ENCODE measurements at regions not wholly inside any gene's neighbourhood (a gene's known extent, or its start where the extent isn't known, plus 50 kb on each side); places are given as distances from the start of the nearest gene placed in this dataset.

DNA sequence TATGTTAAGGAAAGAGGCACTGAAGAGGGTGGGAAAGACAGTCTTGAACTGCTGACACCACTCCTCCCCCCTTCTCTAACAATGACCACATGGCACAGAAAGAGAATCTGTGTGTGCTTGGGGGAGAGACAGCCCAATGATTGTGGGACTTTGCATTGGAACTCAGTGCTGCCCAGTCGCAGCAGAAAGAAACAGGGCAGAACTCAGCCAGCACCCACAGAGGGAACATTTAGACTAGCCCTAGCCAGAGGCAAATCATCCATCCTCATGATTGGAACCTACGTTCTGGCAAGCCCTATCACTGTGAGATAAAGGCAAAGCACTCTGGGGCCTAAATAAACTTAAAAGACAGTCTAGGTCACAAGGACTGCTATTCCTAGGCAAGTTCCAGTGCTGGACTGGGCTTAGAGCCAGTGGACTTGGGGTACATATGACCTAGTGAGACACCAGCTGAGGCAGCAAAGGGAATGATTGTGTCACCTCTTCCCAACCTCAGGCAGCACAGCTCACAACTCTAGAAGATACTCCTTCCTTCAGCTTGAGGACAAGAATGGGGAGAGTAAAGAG lies 132.8 kb upstream of the S100G start:
- Histone ChIP-seq H3K4me1 (ENCODE audit: control insufficient read depth, insufficient read depth, low read length) (no peaks in the 10 kb centered on the region), H3K27me3 (ENCODE audit: control insufficient read depth, insufficient read depth, low read length) (peaks cover 21% of the 10 kb centered on the region), H3K36me3 (ENCODE audit: control insufficient read depth, insufficient read depth, low read length) (no peaks in the 10 kb centered on the region), H3K4me3 (ENCODE audit: low read length) (no peak overlapping the region), H3K27ac (ENCODE audit: low read length) (no peak overlapping the region), H3K9me3 (replicated peaks; ENCODE audit: control insufficient read depth, low read depth, low read length) (no peaks in the 10 kb centered on the region)
- no peak for DNase-seq
- WGBS (ENCODE audit: insufficient coverage) = 70% methylated on average over 2 of the region's 2 CpGs

DNA sequence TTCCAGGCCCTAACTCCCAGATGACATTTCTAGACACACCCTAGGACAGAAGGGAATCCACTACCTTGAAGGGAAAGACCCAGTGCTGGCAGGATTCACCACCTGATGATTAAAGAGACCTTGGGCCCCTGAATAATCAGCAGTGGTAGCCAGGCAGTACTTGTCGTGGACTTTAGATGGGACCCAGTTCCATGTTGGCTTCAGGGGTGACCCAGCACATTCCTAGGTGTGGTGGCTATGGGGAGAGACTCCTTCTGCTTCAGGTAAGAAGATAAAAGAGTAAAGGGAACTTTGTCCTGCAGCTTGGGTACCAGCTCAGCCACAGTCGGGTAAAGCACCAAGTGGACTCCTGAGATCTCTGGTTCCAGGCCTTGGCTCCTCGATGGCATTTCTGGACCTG lies 131.8 kb upstream of the S100G start:
- Histone ChIP-seq H3K27me3 (ENCODE audit: control insufficient read depth, insufficient read depth, low read length) (peaks cover 16% of the 10 kb centered on the region), H3K4me1 (ENCODE audit: control insufficient read depth, insufficient read depth, low read length) (no peaks in the 10 kb centered on the region), H3K9me3 (replicated peaks; ENCODE audit: control insufficient read depth, low read depth, low read length) (no peaks in the 10 kb centered on the region), H3K36me3 (ENCODE audit: control insufficient read depth, insufficient read depth, low read length) (no peaks in the 10 kb centered on the region), H3K4me3 (ENCODE audit: low read length) (no peak overlapping the region), H3K27ac (ENCODE audit: low read length) (no peak overlapping the region)
- 89% methylated on average over 3 of the region's 3 CpGs for WGBS (ENCODE audit: insufficient coverage)
- DNase-seq = no peak

DNA sequence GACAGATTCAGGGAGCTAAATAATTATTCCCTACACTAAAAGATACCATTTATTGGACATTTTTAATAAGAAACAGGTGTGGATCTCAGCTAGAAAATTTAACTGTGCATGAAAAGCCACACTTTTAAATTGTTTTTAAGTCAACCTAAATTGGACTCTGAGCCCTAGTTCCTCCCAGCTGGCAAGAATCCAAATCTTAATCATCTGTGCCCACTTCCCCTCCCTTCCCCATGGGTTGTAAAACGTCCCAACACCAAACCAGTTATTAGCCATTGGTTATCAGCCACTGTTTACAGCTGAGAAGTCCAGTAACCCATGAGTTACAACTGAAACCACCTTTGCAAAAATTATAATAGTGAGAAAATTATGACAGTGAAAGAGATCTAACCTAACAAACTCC lies 125.6 kb upstream of the S100G start:
- H3K27ac ChIP-seq (ENCODE audit: low read length) = no peak overlapping the region
- no peak for DNase-seq
- no peak overlapping the region for H3K4me3 ChIP-seq (ENCODE audit: low read length)
- H3K27me3 ChIP-seq (ENCODE audit: control insufficient read depth, insufficient read depth, low read length) = peaks cover 21% of the 10 kb centered on the region
- H3K36me3 ChIP-seq (ENCODE audit: control insufficient read depth, insufficient read depth, low read length) = no peaks in the 10 kb centered on the region
- H3K9me3 ChIP-seq (replicated peaks; ENCODE audit: control insufficient read depth, low read depth, low read length) = peaks cover 2% of the 10 kb centered on the region
- no CpG with 5 or more reads among the region's 1 CpG for WGBS (ENCODE audit: insufficient coverage)
- no peaks in the 10 kb centered on the region for H3K4me1 ChIP-seq (ENCODE audit: control insufficient read depth, insufficient read depth, low read length)

DNA sequence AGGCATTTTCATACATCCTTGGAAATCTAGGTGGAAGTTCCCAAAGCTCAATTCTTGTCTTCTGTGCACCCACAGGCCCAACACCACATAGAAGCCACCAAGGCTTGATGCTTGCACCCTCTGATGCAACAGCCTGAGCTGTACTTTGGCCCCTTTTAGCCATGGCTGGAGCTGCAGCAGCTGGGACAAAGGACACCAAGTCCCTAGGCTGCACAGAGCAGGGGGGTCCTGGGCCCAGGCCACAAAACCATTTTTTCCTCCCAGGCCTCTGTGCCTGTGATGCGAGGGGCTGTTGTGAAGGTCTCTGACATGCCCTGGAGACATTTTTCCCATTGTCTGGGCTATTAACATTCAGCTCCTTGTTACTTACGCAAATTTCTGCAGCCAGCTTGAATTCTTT lies 124.0 kb upstream of the S100G start:
- H3K4me1 ChIP-seq (ENCODE audit: control insufficient read depth, insufficient read depth, low read length) = no peaks in the 10 kb centered on the region
- 79% methylated on average over 2 of the region's 2 CpGs for WGBS (ENCODE audit: insufficient coverage)
- H3K36me3 ChIP-seq (ENCODE audit: control insufficient read depth, insufficient read depth, low read length) = no peaks in the 10 kb centered on the region
- H3K27me3 ChIP-seq (ENCODE audit: control insufficient read depth, insufficient read depth, low read length) = peaks cover 33% of the 10 kb centered on the region
- no peak for DNase-seq
- H3K9me3 ChIP-seq (replicated peaks; ENCODE audit: control insufficient read depth, low read depth, low read length) = peaks cover 2% of the 10 kb centered on the region
- H3K27ac ChIP-seq (ENCODE audit: low read length) = no peak overlapping the region
- no peak overlapping the region for H3K4me3 ChIP-seq (ENCODE audit: low read length)

DNA sequence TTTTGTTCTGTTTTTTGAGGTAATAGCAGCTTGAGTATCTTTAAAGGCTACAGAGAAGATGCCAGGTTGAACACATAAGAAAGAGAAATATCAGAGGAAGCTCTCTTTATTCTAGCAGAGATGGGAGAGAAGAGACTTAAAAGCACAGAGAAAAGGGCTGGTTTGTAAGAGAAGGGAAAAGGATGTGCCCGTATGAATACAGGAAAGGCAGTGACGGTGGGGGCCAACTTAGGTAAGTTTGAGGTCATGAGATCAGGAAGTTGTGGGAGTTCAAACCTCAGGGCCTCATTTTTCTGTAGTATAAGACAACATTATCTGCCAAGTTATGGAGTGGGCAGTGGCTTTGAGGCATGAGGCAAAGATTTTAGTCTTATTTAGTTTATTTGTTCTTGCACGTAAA lies 121.3 kb upstream of the S100G start:
- Histone ChIP-seq H3K27ac (ENCODE audit: low read length) (no peak overlapping the region), H3K9me3 (replicated peaks; ENCODE audit: control insufficient read depth, low read depth, low read length) (peaks cover 2% of the 10 kb centered on the region), H3K4me3 (ENCODE audit: low read length) (no peak overlapping the region), H3K27me3 (ENCODE audit: control insufficient read depth, insufficient read depth, low read length) (peaks cover 38% of the 10 kb centered on the region), H3K4me1 (ENCODE audit: control insufficient read depth, insufficient read depth, low read length) (no peaks in the 10 kb centered on the region), H3K36me3 (ENCODE audit: control insufficient read depth, insufficient read depth, low read length) (no peaks in the 10 kb centered on the region)
- DNase-seq = no peak
- WGBS (ENCODE audit: insufficient coverage) = 57% methylated on average over 2 of the region's 3 CpGs

Measured in muscle of leg (tissue), 3 donors.